HFFc6 (cell line): ENCODE measurements at regions not wholly inside any gene's neighbourhood (a gene's known extent, or its start where the extent isn't known, plus 50 kb on each side); places are given as distances from the start of the nearest gene placed in this dataset.

Source experiments
- DNase-seq: peaks from one replicate; pipeline ENCODE4 v3.0.0-alpha.2; 2018
- H3K27ac Mint-ChIP-seq: 2 replicates; pipeline ENCODE4 v1.8.0; 2020; ENCODE audit warnings: mild to moderate bottlenecking, mixed read lengths
- H3K27me3 Mint-ChIP-seq: 2 replicates; pipeline ENCODE4 v1.8.0; 2021; ENCODE audit warnings: mild to moderate bottlenecking, moderate library complexity, mixed read lengths; ENCODE audit not compliant: insufficient read depth
- H3K36me3 Mint-ChIP-seq: 2 replicates; pipeline ENCODE4 v1.8.0; 2021; ENCODE audit warnings: low read depth, mixed read lengths
- H3K4me1 Mint-ChIP-seq: 2 replicates; pipeline ENCODE4 v1.8.0; 2020; ENCODE audit warnings: low read depth, mixed read lengths
- H3K4me3 Mint-ChIP-seq: 2 replicates; pipeline ENCODE4 v1.8.0; 2020; ENCODE audit warnings: mild to moderate bottlenecking, moderate library complexity, mixed read lengths
- H3K9me3 Mint-ChIP-seq: 2 replicates; pipeline ENCODE4 v1.8.0; 2020; ENCODE audit warnings: mild to moderate bottlenecking, mixed read lengths
- CTCF ChIP-seq: fragments of 200-600 bp; sonication (generic); IDR thresholded peaks from 2 replicates; pipeline ENCODE4 v1.5.0; 2021; ENCODE audit warnings: antibody characterized with exemption, mild to moderate bottlenecking

- DNase-seq = no peak
- H3K36me3 Mint-ChIP-seq = no peaks in the 10 kb centered on the region
- no peak for TF ChIP-seq CTCF
- no peak overlapping the region for H3K4me3 Mint-ChIP-seq
- no peak overlapping the region for H3K27ac Mint-ChIP-seq
- H3K27me3 Mint-ChIP-seq = no peaks in the 10 kb centered on the region
- no peaks in the 10 kb centered on the region for H3K4me1 Mint-ChIP-seq
- peaks cover 58% of the 10 kb centered on the region for H3K9me3 Mint-ChIP-seq
Observed at GRCh38 chr10:81093056-81093455, 555.4 kb downstream of the SH2D4B start.

- DNase-seq = no peak
- H3K4me1 Mint-ChIP-seq = no peaks in the 10 kb centered on the region
- H3K36me3 Mint-ChIP-seq = no peaks in the 10 kb centered on the region
- H3K27me3 Mint-ChIP-seq = no peaks in the 10 kb centered on the region
- H3K27ac Mint-ChIP-seq = no peak overlapping the region
- no peak for TF ChIP-seq CTCF
- H3K4me3 Mint-ChIP-seq = no peak overlapping the region
- peaks cover 57% of the 10 kb centered on the region for H3K9me3 Mint-ChIP-seq
Observed at GRCh38 chr10:81095238-81095637, 557.5 kb downstream of the SH2D4B start.

GRCh38 chr10:81096558-81096957 is 558.9 kb downstream of the SH2D4B start:
- Mint-ChIP-seq H3K4me1 (no peaks in the 10 kb centered on the region), H3K27me3 (no peaks in the 10 kb centered on the region), H3K4me3 (no peak overlapping the region), H3K36me3 (no peaks in the 10 kb centered on the region), H3K9me3 (peaks cover 56% of the 10 kb centered on the region), H3K27ac (no peak overlapping the region)
- no peak for DNase-seq
- TF ChIP-seq CTCF = no peak

GRCh38 chr10:81101062-81101461 is 563.4 kb downstream of the SH2D4B start:
- Mint-ChIP-seq H3K27ac (no peak overlapping the region), H3K9me3 (peaks cover 57% of the 10 kb centered on the region), H3K27me3 (no peaks in the 10 kb centered on the region), H3K4me3 (no peak overlapping the region), H3K4me1 (no peaks in the 10 kb centered on the region), H3K36me3 (no peaks in the 10 kb centered on the region)
- DNase-seq = no peak
- no peak for TF ChIP-seq CTCF

- H3K27me3 Mint-ChIP-seq = no peaks in the 10 kb centered on the region
- H3K36me3 Mint-ChIP-seq = no peaks in the 10 kb centered on the region
- no peak for TF ChIP-seq CTCF
- no peak overlapping the region for H3K27ac Mint-ChIP-seq
- peaks cover 36% of the 10 kb centered on the region for H3K9me3 Mint-ChIP-seq
- no peak for DNase-seq
- H3K4me3 Mint-ChIP-seq = no peak overlapping the region
- H3K4me1 Mint-ChIP-seq = no peaks in the 10 kb centered on the region
Observed at GRCh38 chr10:81104494-81104893, 566.8 kb downstream of the SH2D4B start.

GRCh38 chr10:81108516-81109199 is 571.0 kb downstream of the SH2D4B start:
- no peak for DNase-seq
- Mint-ChIP-seq H3K4me1 (no peaks in the 10 kb centered on the region), H3K4me3 (no peak overlapping the region), H3K27me3 (no peaks in the 10 kb centered on the region; the same call in 1 of the 2 replicates), H3K36me3 (no peaks in the 10 kb centered on the region), H3K27ac (no peak overlapping the region), H3K9me3 (peaks cover 27% of the 10 kb centered on the region)
- no peak for TF ChIP-seq CTCF
